IMR-90 (cell line): ENCODE measurements at regions not wholly inside any gene's neighbourhood (a gene's known extent, or its start where the extent isn't known, plus 50 kb on each side); places are given as distances from the start of the nearest gene placed in this dataset.

Experiments
- ATAC-seq: fragments of 200-7000 bp; cut with Tn5 transposase; 2 replicates; pipeline ENCODE4 v1.9.1; 2020; ENCODE audit warnings: low read depth, mild to moderate bottlenecking, moderate library complexity
- BruUV-seq: library from RNA; stranded (reverse); fragments of 400-500 nt; replicated peaks from 2 replicates; lab custom pipeline; 2021; lab: Mats Ljungman, UMichigan
- CTCF ChIA-PET: fragments of 300-600 bp; formaldehyde crosslinking; extraction: SDS; loops from one replicate; lab custom pipeline; 2021; ENCODE audit warnings: antibody characterized with exemption; lab: Yijun Ruan, JAX
- POLR2A ChIA-PET: fragments of 300-600 bp; sonication (Branson Sonifier 250); formaldehyde crosslinking; loops from one replicate; lab custom pipeline; 2022; ENCODE audit warnings: antibody characterized with exemption; ENCODE audit not compliant: unreplicated experiment; lab: Charles Lee
- DNase-seq: peaks from one replicate; pipeline ENCODE4 v3.0.0; 2013
- H2AFZ ChIP-seq: replicated peaks from 2 replicates; pipeline ENCODE3; 2013; ENCODE audit warnings: low read length, mild to moderate bottlenecking; ENCODE audit not compliant: poor library complexity
- H2AK5ac ChIP-seq: 2 replicates; pipeline ENCODE4 v1.6.1; 2013; ENCODE audit warnings: low read depth, low read length, inconsistent platforms
- H2AK9ac ChIP-seq: replicated peaks from 2 replicates; pipeline ENCODE3; 2013; ENCODE audit warnings: mild to moderate bottlenecking, low read depth, low read length, moderate library complexity; ENCODE audit not compliant: poor library complexity
- H2BK120ac ChIP-seq: 2 replicates; pipeline ENCODE4 v1.6.1; 2013; ENCODE audit warnings: low read depth, low read length, inconsistent platforms
- H2BK15ac ChIP-seq: 3 replicates; pipeline ENCODE4 v1.6.1; 2013; ENCODE audit warnings: low read depth, low read length, inconsistent platforms
- H2BK20ac ChIP-seq: 2 replicates; pipeline ENCODE4 v1.6.1; 2013; ENCODE audit warnings: low read depth, mild to moderate bottlenecking, inconsistent platforms, low read length, moderate library complexity
- H2BK5ac ChIP-seq: 2 replicates; pipeline ENCODE4 v1.6.1; 2013; ENCODE audit warnings: mild to moderate bottlenecking, low read depth, low read length, inconsistent platforms; ENCODE audit not compliant: poor library complexity, severe bottlenecking
- H3K14ac ChIP-seq: replicated peaks from 2 replicates; pipeline ENCODE4 v1.6.1; 2013; ENCODE audit warnings: low read depth, low read length, inconsistent platforms
- H3K18ac ChIP-seq: 2 replicates; pipeline ENCODE4 v1.6.1; 2013; ENCODE audit warnings: low read depth, low read length, control low read depth
- H3K23ac ChIP-seq: 2 replicates; pipeline ENCODE4 v1.6.1; 2013; ENCODE audit warnings: low read depth, low read length, inconsistent platforms
- H3K27ac ChIP-seq: 2 replicates; pipeline ENCODE4 v1.5.1; 2013; ENCODE audit warnings: mild to moderate bottlenecking, control low read depth, low read length; ENCODE audit not compliant: insufficient read depth
- H3K27me3 ChIP-seq: 2 replicates; pipeline ENCODE4 v1.6.1; 2013; ENCODE audit warnings: low read length; ENCODE audit not compliant: control insufficient read depth, insufficient read depth
- H3K36me3 ChIP-seq: 2 replicates; pipeline ENCODE4 v1.6.1; 2013; ENCODE audit warnings: low read length, mixed read lengths; ENCODE audit not compliant: control insufficient read depth, insufficient read depth
- H3K4ac ChIP-seq: 2 replicates; pipeline ENCODE4 v1.6.1; 2013; ENCODE audit warnings: low read depth, low read length, inconsistent platforms
- H3K4me1 ChIP-seq: 2 replicates; pipeline ENCODE4 v1.6.1; 2013; ENCODE audit warnings: low read length, mixed read lengths; ENCODE audit not compliant: control insufficient read depth, insufficient read depth
- H3K4me2 ChIP-seq: 2 replicates; pipeline ENCODE4 v1.6.1; 2013; ENCODE audit warnings: low read depth, mild to moderate bottlenecking, control low read depth, low read length, moderate library complexity
- H3K4me3 ChIP-seq: 2 replicates; pipeline ENCODE4 v1.5.1; 2013; ENCODE audit warnings: low read depth, mild to moderate bottlenecking, control low read depth, low read length, moderate library complexity; ENCODE audit not compliant: insufficient read depth
- H3K56ac ChIP-seq: 2 replicates; pipeline ENCODE4 v1.6.1; 2013; ENCODE audit warnings: low read length, inconsistent platforms; ENCODE audit not compliant: insufficient read depth; ENCODE audit errors: extremely low read depth
- H3K79me1 ChIP-seq, 2 experiments: 2 replicates each; pipeline ENCODE4 v1.6.1; 2013; ENCODE audit warnings: low read length in 2 of 2, inconsistent platforms in 1 of 2, low read depth in 1 of 2
- H3K9ac ChIP-seq: 2 replicates; pipeline ENCODE4 v1.6.1; 2013; ENCODE audit warnings: low read depth, low read length, control low read depth
- H3K9me1 ChIP-seq: 2 replicates; pipeline ENCODE4 v1.6.1; 2013; ENCODE audit warnings: low read length, inconsistent platforms; ENCODE audit not compliant: insufficient read depth
- H3K9me3 ChIP-seq: 2 replicates; pipeline ENCODE4 v1.6.1; 2013; ENCODE audit warnings: low read length; ENCODE audit not compliant: control insufficient read depth, insufficient read depth
- H4K20me1 ChIP-seq: 2 replicates; pipeline ENCODE4 v1.6.1; 2013; ENCODE audit warnings: low read length, inconsistent platforms; ENCODE audit not compliant: insufficient read depth
- H4K5ac ChIP-seq: 2 replicates; pipeline ENCODE4 v1.6.1; 2013; ENCODE audit warnings: mild to moderate bottlenecking, low read depth, low read length, control low read depth
- H4K8ac ChIP-seq, 2 experiments: 2 replicates each; pipeline ENCODE4 v1.6.1; 2013; ENCODE audit warnings: low read depth in 2 of 2, low read length in 2 of 2, control low read depth in 1 of 2, inconsistent platforms in 1 of 2
- H4K91ac ChIP-seq: 2 replicates; pipeline ENCODE4 v1.6.1; 2013; ENCODE audit warnings: low read depth, low read length, inconsistent platforms; ENCODE audit not compliant: insufficient read depth
- BHLHE40 ChIP-seq: fragments of 150-350 bp; IDR thresholded peaks from 2 replicates; pipeline ENCODE4 v1.6.1; 2016; ENCODE audit warnings: mild to moderate bottlenecking, low read depth, low read length
- CEBPB ChIP-seq: IDR thresholded peaks from 2 replicates; pipeline ENCODE4 v1.6.1; 2012; ENCODE audit warnings: low read depth, low read length, improper control_type of control experiment
- CHD1 ChIP-seq: IDR thresholded peaks from 2 replicates; pipeline ENCODE4 v1.6.1; 2012; ENCODE audit warnings: low read depth, low read length, improper control_type of control experiment
- FOS ChIP-seq: fragments of 150-350 bp; IDR thresholded peaks from 2 replicates; pipeline ENCODE4 v1.6.1; 2016; ENCODE audit warnings: low read depth, low read length
- MAFK ChIP-seq: IDR thresholded peaks from 2 replicates; pipeline ENCODE4 v1.6.1; 2012; ENCODE audit warnings: low read depth, low read length, improper control_type of control experiment
- MAZ ChIP-seq: IDR thresholded peaks from 2 replicates; pipeline ENCODE4 v1.6.1; 2012; ENCODE audit warnings: low read depth, mild to moderate bottlenecking, low read length, improper control_type of control experiment, moderate library complexity, borderline replicate concordance
- MXI1 ChIP-seq: IDR thresholded peaks from 2 replicates; pipeline ENCODE4 v1.6.1; 2012; ENCODE audit warnings: low read depth, mild to moderate bottlenecking, low read length, moderate library complexity, borderline replicate concordance
- NFE2L2 ChIP-seq: fragments of 150-350 bp; IDR thresholded peaks from 2 replicates; pipeline ENCODE4 v1.6.1; 2016; ENCODE audit warnings: low read depth, mild to moderate bottlenecking, low read length
- POLR2A ChIP-seq: IDR thresholded peaks from 2 replicates; pipeline ENCODE4 v1.6.1; 2012; ENCODE audit warnings: mild to moderate bottlenecking, low read depth, low read length
- RAD21 ChIP-seq: IDR thresholded peaks from 2 replicates; pipeline ENCODE4 v1.6.1; 2012; ENCODE audit warnings: low read length, improper control_type of control experiment
- RCOR1 ChIP-seq: IDR thresholded peaks from 2 replicates; pipeline ENCODE4 v1.6.1; 2012; ENCODE audit warnings: mild to moderate bottlenecking, low read length, improper control_type of control experiment; ENCODE audit not compliant: insufficient replicate concordance
- RFX5 ChIP-seq: IDR thresholded peaks from 2 replicates; pipeline ENCODE4 v1.8.0; 2012; ENCODE audit warnings: low read depth, mild to moderate bottlenecking, low read length, moderate library complexity
- SMC3 ChIP-seq: fragments of 150-350 bp; IDR thresholded peaks from 2 replicates; pipeline ENCODE4 v1.6.1; 2016; ENCODE audit warnings: low read depth, mild to moderate bottlenecking, antibody characterized with exemption, low read length, moderate library complexity
- WGBS, 2 experiments: methylation state at CpG; one replicate each; pipeline versions ENCODE4 v1.1.5 to v1.1.7; 2013; ENCODE audit warnings: missing lambda C conversion rate in 2 of 2; ENCODE audit not compliant: insufficient read length in 1 of 2; ENCODE audit errors: extremely low coverage in 2 of 2; 5-methylcytosine and 5-hydroxymethylcytosine counted together
- dilution Hi-C: fragments of 300-500 bp; cut with HindIII; formaldehyde crosslinking; loops from one replicate; pipeline ENCODE4 v1.14.3; 2018; ENCODE audit warnings: low sequenced_read_pairs; ENCODE audit not compliant: unreplicated experiment
- in situ Hi-C: fragments of 300-500 bp; cut with MboI; formaldehyde crosslinking; loops from 3 replicates; pipeline ENCODE4 v1.14.3; 2019; ENCODE audit warnings: low sequenced_read_pairs, inconsistent platforms, mixed read lengths
- intact Hi-C: fragments of 100-400 bp; cut with micrococcal nuclease; formaldehyde crosslinking; loops from 2 replicates; pipeline ENCODE4 v1.10.0; 2022
- TF ChIP-seq, protein P1 (sequence below): conservative IDR thresholded peaks from 2 replicates; pipeline ENCODE4 v1.5.1; 2012; ENCODE audit warnings: mild to moderate bottlenecking, low read depth, low read length, improper control_type of control experiment
- TF ChIP-seq, protein P2 (sequence below): fragments of 150-350 bp; IDR thresholded peaks from 2 replicates; pipeline ENCODE4 v1.6.1; 2017; ENCODE audit warnings: mild to moderate bottlenecking, antibody characterized with exemption, low read length, low read depth

DNA sequence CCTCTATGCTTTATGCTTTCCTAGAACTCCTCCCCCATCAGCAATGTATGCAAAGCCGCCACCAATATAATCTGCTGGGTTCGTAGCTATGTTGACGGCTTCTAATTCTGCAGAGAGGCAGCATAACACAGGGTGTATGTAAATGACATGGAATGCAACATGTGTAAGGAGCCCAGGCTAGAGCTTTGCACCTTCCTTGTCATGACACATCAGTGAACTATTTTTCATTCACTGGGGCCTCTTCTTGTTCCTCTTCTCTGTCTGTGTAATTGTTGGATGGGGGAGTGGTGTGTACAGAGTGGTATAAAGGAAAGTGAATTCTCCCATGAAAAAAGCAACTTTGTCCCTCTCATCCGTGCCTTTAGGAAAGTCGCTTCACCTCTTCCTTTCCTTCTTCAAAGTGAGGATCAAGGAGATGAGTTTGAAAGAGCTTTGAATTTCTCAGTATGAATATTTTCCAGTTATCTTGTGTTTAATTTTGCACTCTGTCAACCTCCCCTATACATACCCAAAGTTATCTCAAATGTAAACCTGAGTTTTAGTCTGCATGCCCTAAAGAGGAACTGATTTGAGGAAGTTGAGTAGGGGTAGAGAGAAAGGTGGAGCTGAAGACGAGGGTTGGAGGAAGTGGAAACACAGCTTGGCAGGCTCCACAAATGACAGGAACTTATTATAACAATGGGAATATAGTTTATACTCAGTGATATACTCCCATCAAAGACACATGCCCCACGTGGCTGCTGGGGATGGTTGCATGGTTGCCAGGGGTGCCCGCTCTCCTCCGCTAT is 74.9 kb upstream of the ARL4C start (continued):
- TF ChIP-seq RAD21, result no peak

DNA sequence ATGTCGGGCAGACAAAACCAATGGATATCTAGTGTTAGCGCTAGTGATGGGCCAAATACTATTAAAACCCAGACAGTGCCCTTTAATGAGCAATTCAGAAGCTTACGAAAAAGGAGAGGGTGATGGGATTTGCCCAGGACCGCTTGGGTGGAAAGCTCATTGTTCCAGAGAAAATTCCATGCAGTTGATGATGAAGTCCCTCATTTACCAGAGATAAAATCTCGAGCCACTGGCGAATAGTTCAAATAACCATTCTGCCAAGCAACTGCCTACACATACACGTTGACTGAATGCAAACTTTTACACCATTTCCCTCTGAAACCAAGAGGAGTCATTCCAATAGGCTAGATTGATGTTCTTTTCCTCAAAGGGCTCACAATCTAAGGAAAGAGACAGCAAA is 73.6 kb upstream of the ARL4C start:
- intact Hi-C loops, result no loop called here
- 80% methylated on average over 1 of the region's 7 CpGs; no CpG with 5 or more reads in 1 of the 2 experiments for WGBS, 2 experiments
- no peak overlapping the region for H4K5ac ChIP-seq
- H3K23ac ChIP-seq, result no peak overlapping the region
- no peak overlapping the region for H2BK15ac ChIP-seq
- H3K9me3 ChIP-seq, result no peaks in the 10 kb centered on the region
- H2AK9ac ChIP-seq, result no peak overlapping the region
- ChIA-PET POLR2A (no interaction called here), CTCF (no interaction called here)
- H3K4ac ChIP-seq, result no peak overlapping the region
- no TSS peak for BruUV-seq
- H4K20me1 ChIP-seq, result no peaks in the 10 kb centered on the region
- ATAC-seq (no peak), DNase-seq (no peak)
- no peak overlapping the region for H2AFZ ChIP-seq
- peaks cover 4% of the 10 kb centered on the region; the same call in 1 of the 2 replicates for H3K4me1 ChIP-seq
- H3K9me1 ChIP-seq, result peaks cover 3% of the 10 kb centered on the region; the same call in 1 of the 2 replicates
- H2BK5ac ChIP-seq, result no peak overlapping the region
- H3K9ac ChIP-seq, result no peak overlapping the region
- H3K36me3 ChIP-seq, result no peaks in the 10 kb centered on the region
- H3K4me3 ChIP-seq, result no peak overlapping the region
- H3K27ac ChIP-seq, result no peak overlapping the region
- H3K18ac ChIP-seq, result no peak overlapping the region
- H3K4me2 ChIP-seq, result no peak overlapping the region
- no peak overlapping the region for H2AK5ac ChIP-seq
- dilution Hi-C loops, result loop anchor here (25.0 kb wide), 1 partner anchor 542 kb away; no protein-coding TSS in a partner anchor
- no peak overlapping the region for H4K8ac ChIP-seq
- no peak overlapping the region for H2BK20ac ChIP-seq
- H3K56ac ChIP-seq, result no peak overlapping the region
- no peak overlapping the region for H3K14ac ChIP-seq
- no peaks in the 10 kb centered on the region for H3K27me3 ChIP-seq
- no peak overlapping the region for H2BK120ac ChIP-seq
- no peaks in the 10 kb centered on the region for H3K79me1 ChIP-seq
- H4K91ac ChIP-seq, result no peak overlapping the region
- in situ Hi-C loops, result no loop called here
- TF ChIP-seq, protein P1, sequence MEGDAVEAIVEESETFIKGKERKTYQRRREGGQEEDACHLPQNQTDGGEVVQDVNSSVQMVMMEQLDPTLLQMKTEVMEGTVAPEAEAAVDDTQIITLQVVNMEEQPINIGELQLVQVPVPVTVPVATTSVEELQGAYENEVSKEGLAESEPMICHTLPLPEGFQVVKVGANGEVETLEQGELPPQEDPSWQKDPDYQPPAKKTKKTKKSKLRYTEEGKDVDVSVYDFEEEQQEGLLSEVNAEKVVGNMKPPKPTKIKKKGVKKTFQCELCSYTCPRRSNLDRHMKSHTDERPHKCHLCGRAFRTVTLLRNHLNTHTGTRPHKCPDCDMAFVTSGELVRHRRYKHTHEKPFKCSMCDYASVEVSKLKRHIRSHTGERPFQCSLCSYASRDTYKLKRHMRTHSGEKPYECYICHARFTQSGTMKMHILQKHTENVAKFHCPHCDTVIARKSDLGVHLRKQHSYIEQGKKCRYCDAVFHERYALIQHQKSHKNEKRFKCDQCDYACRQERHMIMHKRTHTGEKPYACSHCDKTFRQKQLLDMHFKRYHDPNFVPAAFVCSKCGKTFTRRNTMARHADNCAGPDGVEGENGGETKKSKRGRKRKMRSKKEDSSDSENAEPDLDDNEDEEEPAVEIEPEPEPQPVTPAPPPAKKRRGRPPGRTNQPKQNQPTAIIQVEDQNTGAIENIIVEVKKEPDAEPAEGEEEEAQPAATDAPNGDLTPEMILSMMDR, result no peak
- TF ChIP-seq MAZ, result no peak
- TF ChIP-seq NFE2L2, result no peak
- TF ChIP-seq MXI1, result no peak
- no peak for TF ChIP-seq CEBPB
- no peak for TF ChIP-seq MAFK
- TF ChIP-seq CHD1, result no peak
- TF ChIP-seq RFX5, result no peak
- TF ChIP-seq RCOR1, result no peak
- no peak for TF ChIP-seq FOS
- TF ChIP-seq BHLHE40, result no peak
- TF ChIP-seq SMC3, result no peak
- TF ChIP-seq POLR2A, result no peak
- TF ChIP-seq, protein P2, sequence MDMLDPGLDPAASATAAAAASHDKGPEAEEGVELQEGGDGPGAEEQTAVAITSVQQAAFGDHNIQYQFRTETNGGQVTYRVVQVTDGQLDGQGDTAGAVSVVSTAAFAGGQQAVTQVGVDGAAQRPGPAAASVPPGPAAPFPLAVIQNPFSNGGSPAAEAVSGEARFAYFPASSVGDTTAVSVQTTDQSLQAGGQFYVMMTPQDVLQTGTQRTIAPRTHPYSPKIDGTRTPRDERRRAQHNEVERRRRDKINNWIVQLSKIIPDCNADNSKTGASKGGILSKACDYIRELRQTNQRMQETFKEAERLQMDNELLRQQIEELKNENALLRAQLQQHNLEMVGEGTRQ, result no peak
- no peak for TF ChIP-seq RAD21
